IPS DF 4.7 (cell line): ENCODE measurements at regions not wholly inside any gene's neighbourhood (a gene's known extent, or its start where the extent isn't known, plus 50 kb on each side); places are given as distances from the start of the nearest gene placed in this dataset.
"Not testable (repeated sequence)": the region's sequence is repeated elsewhere in the genome, so short reads cannot be mapped to it uniquely, and the experiment has no call there.

Source experiments
- DNase-seq: peaks from one replicate; pipeline ENCODE4 v3.0.0-alpha.2; 2013; ENCODE audit warnings: low spot score; ENCODE audit errors: extremely low read depth

- no peak for DNase-seq
These were observed 92.0 kb upstream of the KIF26B start for GRCh38 chr1:245062741-245063305.

- not testable (repeated sequence) for DNase-seq
These were observed 93.0 kb upstream of the KIF26B start for GRCh38 chr1:245061808-245062207.

- DNase-seq, result no peak
These were observed 94.0 kb upstream of the KIF26B start for GRCh38 chr1:245060684-245061374.

- DNase-seq, result no peak
These were observed 94.9 kb upstream of the KIF26B start for GRCh38 chr1:245059806-245060424.

GRCh38 chr1:245058882-245059281 is 95.9 kb upstream of the KIF26B start:
- no peak for DNase-seq

DNA sequence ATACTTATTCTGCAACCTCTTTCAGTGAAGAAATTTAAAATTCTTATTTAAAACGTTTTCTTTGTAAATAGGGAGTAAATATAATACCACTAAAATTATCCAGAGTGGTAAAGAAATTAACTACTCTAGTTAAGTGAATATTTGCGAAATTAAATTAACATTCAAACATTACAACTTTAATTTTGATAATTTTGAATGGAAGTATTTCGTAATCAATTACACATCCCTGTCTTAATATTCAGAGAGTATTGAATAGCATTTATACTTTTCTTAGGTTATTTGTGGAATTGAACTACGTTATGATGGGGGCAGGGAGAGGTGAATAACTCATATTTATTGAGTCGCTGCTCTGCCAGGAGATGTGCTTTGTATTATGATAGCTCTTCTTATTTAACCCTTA is 96.3 kb upstream of the KIF26B start:
- no peak for DNase-seq

DNA sequence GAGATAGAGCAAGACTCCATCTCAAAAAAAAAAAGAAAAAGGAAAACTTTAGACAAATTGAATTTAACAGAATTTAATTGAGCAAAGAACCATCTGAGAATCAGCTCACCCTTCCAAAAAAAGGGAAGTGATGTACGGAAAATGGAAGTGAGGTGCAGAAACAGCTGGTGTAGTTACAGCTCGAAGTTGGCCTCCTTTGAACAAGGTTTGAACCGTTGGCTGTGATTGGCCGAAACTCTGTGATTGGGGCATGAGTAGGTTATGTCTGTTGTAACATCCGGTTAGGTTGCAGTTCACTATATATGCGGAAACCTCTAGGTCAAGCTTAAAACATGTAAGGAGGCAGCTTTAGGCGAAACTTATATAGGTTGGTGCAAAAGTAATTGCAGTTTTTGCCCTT is 97.9 kb upstream of the KIF26B start:
- no peak for DNase-seq

DNA sequence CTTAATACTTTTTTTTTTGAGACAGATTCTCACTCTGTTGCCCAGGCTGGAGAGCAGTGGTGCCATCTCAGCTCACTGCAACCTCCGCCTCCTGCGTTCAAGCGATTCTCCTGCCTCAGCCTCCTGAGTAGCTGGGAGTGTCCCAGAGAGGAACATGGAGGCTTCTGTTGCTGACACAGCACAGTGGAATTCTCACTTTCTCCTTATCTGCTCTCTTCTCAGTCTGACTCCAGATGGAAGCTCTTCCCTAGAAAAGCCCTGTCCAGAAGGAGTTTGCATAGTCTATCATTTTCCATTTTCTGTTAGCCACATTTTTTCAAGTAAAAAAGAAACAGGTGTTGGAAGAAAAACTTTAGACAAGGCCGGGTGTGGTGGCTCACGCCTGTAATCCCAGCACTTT is 98.5 kb upstream of the KIF26B start:
- DNase-seq, result not testable (repeated sequence)

DNA sequence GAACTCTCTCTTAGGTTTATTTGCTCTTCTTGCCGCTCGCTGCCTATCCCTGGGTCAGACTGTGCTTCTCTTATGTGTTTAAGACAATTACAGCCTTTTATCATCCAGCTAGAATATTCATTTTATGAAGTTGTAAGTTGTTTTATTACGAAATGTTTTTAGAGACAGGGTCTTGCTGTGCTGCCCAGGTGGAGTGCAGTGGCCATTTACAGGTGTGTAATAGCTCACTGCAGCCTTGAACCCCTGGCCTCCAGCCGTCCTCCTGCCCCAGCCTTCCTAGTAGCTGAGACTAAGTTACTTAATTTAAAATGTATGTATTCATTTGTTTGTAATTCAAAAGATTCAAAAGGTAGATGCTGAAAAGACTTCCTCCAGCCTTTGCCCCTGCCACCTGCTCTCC is 99.0 kb upstream of the KIF26B start:
- DNase-seq, result no peak

DNA sequence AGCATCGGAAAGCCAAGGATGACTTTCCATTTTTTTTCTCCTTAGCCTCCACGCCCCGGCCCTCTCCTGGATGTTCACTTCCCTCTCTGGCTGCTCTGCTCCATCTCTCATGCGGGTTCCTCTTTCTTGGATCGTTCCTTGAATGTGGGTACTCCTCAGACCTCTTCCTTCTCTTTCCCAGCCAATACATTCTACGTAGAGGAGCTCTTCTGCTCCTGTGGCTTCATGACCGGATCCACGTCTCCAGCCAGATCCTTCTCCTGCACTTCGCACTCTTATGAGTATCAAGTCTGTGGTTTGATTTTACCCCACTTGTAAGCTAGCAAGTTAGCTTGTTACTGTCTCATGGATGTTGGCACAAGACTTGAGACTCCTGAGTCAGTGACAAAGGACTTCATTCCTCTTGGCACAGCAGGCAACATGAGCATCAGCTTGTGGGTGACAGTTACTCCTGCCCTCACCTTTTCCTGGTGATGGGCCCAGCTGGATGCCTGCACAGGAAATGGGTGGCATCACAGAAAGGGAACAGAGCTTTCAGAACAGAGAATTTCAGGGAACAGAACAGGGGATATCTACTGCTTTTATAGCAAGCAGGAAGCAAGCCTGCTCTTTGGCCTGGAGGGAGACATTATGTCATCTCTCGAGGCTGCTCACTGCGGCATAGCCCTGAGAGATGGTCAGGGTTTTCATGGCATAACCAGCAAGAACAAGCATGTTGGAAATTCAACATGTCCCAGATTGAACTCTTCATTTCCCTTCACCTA is 100.1 kb upstream of the KIF26B start:
- no peak for DNase-seq

GRCh38 chr1:245054105-245054504 is 100.7 kb upstream of the KIF26B start:
- DNase-seq, result no peak

GRCh38 chr1:245052258-245052657 is 102.5 kb upstream of the KIF26B start:
- no peak for DNase-seq

- no peak for DNase-seq
These were observed 103.2 kb upstream of the KIF26B start for GRCh38 chr1:245051349-245052221.

GRCh38 chr1:245046769-245047168 is 108.0 kb upstream of the KIF26B start:
- DNase-seq, result no peak

DNA sequence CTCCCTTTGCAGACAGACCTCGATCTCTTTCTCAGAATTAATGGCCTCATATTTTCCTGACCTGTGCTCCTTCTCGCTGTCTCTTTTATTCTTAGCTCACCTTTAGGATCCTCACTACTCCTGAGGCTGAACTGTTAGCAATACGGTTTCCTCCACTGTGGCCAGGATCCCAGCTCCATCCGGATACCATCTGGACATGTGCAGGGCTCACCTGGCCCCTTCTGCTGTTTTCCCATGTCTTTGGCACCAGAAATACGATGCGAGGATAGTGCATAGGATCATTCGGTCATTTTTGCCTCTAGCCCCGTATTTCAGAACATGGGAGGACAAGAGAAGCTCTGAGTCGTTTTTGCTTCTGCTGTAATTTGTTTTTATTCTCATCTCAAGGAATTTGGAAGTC is 108.5 kb upstream of the KIF26B start:
- DNase-seq, result no peak

DNA sequence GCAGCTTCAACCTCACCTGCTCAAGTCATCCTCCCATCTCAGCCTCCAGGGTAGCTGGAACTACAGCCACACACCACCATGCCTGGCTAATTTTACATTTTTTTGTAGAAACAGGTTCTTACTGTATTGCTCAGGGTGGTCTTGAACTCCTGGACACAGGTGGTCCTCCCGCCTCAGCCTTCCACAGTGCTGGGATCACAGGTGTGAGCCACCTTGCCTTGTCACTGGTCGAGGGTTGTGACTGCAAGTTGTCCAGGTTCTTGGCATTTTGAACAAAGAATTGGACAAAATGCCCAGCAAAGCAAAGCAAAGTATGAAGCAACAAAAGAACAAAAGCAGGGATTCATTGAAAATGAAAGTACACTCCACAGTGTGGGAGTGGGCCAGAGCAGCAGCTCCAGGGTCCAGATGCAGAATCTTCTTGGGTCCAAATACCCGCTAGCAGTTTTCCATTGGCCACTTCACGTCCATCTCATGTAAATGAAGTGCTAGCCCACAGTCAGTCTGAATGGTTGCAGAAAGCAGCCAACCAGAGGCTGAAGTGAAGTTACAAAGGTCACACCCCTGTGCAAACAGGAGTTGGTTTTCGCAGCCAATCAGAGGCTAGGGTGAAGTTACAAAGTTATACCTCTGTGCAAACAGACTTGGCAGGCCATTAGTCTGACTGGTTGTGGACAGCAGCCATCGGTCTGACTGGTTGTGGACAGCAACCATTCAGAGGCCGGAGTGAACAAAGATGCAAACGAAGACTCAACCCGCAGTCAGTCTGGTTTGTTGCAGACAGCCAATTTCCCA is 109.5 kb upstream of the KIF26B start:
- DNase-seq, result no peak

DNA sequence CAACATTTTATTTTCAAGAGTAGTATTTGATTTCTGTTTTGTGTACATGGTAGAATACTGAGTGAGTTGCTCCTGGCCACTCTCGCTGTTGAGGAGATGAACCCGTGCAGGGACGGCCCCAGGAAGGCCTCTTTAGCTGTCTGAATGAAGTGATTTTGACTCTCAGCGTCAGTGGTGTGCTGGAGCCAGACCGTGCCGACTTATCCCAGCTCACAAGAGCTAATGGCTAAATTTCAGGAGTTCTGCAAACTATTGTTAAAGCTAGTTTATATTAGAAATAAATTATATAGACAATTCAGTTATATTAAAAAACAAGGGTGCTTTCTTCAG is 111.2 kb upstream of the KIF26B start:
- no peak for DNase-seq

- DNase-seq, result no peak
These were observed 113.6 kb upstream of the KIF26B start for GRCh38 chr1:245041058-245041698.

GRCh38 chr1:245039196-245039595 is 115.6 kb upstream of the KIF26B start:
- DNase-seq, result no peak

- DNase-seq, result no peak
These were observed 118.7 kb upstream of the KIF26B start for GRCh38 chr1:245036102-245036501.
